GM12873 (cell line): ENCODE measurements at regions not wholly inside any gene's neighbourhood (a gene's known extent, or its start where the extent isn't known, plus 50 kb on each side); places are given as distances from the start of the nearest gene placed in this dataset.

Experiments
- TF ChIP-seq, protein P1 (sequence below): IDR thresholded peaks from 2 replicates; pipeline ENCODE4 v1.5.1; 2012; ENCODE audit warnings: low read depth, mild to moderate bottlenecking, moderate library complexity, low read length, control low read depth; ENCODE audit not compliant: insufficient read depth; ENCODE audit errors: missing control alignments

DNA sequence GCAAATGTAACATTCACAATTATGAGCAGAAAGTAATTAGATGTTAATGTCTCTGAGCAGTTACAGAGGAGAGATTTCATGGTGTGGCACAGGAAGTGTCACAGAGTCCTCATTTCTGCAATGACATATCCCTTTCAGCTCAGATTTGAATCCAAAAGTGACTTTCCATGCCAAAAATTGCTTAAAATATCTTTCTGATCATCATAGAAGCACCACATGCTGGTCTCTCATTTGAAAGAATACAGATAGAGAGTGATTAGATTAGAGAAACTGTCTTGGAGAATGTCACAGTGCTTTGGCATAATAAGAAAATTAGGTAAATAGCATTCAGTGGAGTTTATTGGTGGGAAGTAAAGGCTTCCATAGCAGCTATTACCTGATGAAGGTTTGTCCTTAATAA is 383.4 kb upstream of the CDH2 start:
- TF ChIP-seq, protein P1, sequence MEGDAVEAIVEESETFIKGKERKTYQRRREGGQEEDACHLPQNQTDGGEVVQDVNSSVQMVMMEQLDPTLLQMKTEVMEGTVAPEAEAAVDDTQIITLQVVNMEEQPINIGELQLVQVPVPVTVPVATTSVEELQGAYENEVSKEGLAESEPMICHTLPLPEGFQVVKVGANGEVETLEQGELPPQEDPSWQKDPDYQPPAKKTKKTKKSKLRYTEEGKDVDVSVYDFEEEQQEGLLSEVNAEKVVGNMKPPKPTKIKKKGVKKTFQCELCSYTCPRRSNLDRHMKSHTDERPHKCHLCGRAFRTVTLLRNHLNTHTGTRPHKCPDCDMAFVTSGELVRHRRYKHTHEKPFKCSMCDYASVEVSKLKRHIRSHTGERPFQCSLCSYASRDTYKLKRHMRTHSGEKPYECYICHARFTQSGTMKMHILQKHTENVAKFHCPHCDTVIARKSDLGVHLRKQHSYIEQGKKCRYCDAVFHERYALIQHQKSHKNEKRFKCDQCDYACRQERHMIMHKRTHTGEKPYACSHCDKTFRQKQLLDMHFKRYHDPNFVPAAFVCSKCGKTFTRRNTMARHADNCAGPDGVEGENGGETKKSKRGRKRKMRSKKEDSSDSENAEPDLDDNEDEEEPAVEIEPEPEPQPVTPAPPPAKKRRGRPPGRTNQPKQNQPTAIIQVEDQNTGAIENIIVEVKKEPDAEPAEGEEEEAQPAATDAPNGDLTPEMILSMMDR: no peak

DNA sequence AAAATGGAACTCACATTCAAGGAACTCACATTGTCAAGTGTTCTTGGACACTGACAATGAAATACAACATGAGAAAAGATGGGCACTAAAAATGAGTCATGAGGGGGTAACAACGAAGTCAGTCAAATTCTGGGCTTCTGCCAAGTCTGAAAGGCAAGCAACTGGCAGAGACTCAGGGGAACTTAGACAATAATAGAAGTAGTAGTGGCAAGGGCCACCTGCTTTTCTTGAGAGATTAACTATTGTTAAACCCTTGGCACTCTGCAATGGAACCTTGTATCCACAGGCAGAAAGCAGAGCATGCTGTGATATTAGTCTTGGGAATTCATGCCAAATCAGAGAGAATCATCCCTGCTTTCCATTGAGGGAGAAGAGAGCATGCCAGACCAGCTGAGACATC is 382.6 kb upstream of the CDH2 start:
- TF ChIP-seq, protein P1: no peak

DNA sequence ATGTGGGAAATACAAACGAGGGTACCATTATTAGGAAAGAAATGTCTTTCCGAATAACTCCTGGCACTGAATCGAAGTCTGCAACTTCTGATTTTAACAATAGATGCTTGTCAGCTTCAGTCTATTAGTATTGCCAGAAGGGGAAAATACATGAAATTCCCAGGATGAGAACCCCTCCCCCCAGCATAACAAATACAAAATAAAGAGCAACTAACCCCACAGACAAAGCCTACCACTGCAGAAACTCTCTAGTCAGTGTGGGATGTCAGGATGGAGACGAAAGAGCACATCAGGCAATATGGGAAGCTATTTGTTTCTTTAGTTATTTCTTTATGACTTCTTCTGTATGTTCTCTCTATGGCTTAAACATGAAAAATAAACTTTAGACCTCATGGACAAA is 365.0 kb upstream of the CDH2 start:
- TF ChIP-seq, protein P1: no peak

DNA sequence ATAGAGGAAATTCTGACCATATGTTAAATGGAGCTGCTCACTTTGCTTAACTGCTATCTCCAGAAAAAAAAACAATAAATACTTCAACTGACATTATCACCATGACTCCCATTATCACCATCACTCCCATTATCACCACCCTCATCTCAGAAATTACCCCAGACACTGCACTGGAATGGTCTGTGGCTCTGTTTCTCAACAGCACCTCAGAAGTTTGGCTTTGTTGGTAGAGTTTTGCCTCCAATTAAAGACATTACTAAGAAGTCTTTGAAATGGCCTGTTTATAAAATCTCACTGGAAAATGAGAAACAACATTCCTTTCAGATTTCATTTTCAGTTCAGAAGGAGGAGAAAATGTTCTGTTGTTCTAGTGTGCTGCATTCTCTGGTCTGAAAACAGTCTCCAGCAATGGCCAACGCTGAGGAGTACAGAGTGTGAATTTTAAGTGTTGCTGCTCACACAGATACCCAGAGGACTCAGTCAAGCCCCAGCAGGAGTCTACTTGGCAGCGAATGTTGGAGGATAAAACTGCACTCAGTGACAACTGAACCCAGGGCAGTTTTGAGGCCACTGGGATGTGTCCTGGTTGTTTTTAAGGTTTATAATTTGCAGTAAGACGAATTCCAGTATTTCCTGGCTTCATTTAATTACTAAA is 364.5 kb upstream of the CDH2 start:
- TF ChIP-seq, protein P1: no peak

DNA sequence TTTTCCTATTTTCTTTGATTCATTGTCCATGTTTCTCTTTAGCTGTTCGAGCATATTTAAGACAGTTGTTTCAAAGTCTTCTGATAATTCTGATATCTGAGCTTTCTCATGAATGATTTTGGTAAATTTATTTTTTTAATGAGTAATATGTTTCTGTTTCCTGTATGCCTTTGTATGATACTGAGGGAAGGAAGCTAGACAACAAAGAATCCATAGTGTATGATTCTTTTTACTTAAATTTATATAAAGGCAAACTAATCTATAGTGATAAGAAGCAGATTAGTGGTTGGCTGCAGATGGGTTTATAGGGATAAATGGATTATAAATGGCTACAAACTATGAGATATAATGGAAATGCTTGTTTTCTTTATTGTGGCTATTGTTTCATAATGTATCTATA is 352.7 kb upstream of the CDH2 start:
- TF ChIP-seq, protein P1: no peak

DNA sequence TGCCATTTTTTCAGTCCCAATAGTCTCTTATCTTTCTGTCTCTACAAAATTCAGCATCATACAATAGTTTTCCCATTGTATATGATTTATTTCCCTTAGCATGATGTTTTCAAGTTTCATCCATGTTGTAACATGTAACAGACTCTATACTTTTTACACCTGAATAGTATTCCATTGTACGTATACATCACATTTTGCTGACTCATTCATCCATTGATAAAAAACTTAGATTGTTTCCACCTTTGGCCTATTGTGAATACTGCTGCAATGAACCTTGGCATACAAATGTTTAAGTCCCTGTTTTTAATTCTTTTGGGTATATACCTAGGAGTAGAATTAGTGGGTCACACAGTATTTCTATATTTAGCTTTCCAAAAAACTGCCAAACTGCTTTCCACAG is 349.3 kb upstream of the CDH2 start:
- TF ChIP-seq, protein P1: no peak

DNA sequence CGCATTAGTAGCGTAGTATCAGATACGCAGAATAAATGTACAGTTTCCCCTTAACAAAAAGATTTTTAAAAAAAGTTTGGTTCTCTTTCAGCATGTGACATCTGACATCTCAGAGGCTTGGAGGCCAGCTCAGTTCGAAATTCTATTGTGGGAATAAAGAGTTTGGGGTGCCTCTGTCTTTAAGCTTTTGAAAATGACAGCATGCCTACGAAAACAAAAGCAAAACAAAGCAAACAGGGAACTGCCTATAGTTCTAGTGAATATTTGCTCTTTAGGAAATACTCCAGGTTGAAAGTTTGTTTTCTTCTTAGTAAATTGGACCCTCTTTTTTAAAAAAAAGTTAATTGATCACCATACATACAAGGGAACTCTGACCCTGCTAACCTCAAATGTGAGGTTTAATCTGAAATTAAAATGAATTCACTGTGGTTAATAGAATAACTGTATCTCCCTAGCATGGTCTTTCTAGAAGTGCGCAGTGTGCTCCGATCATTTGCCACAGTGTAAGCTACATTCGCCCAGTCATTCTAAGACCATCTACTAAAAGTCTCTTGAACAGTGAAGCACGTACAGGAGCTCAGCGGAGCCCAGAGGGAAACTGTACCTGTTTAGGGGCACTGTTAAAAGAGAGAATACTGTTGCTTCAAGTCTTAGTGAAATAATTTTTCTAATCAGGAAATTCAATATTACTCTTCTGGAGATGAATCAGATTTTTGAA is 347.0 kb upstream of the CDH2 start:
- TF ChIP-seq, protein P1: no peak
